SU-DHL-6 (cell line): ENCODE measurements at regions not wholly inside any gene's neighbourhood (a gene's known extent, or its start where the extent isn't known, plus 50 kb on each side); places are given as distances from the start of the nearest gene placed in this dataset.

Experiments
- H2AFZ ChIP-seq: fragments of 200-600 bp; sonication (generic); 2 replicates; pipeline ENCODE4 v1.6.1; 2014; ENCODE audit warnings: low read depth, mild to moderate bottlenecking, moderate library complexity, mixed read lengths, antibody characterized with exemption, low read length; ENCODE audit not compliant: severe bottlenecking
- H3F3A ChIP-seq: fragments of 200-600 bp; shearing (Covaris generic); 2 replicates; pipeline ENCODE4 v1.6.0; 2016; ENCODE audit warnings: antibody characterized with exemption, mild to moderate bottlenecking; ENCODE audit not compliant: insufficient read depth
- H3K27ac ChIP-seq: fragments of 200-600 bp; sonication (generic); 2 replicates; pipeline ENCODE4 v1.5.1; 2016; ENCODE audit warnings: low read depth, mild to moderate bottlenecking, low read length, moderate library complexity, mixed read lengths
- H3K27me3 ChIP-seq: fragments of 200-600 bp; sonication (generic), shearing (Covaris generic); 2 replicates; pipeline ENCODE4 v1.6.0; 2014; ENCODE audit warnings: mild to moderate bottlenecking, low read length
- H3K36me3 ChIP-seq: fragments of 200-600 bp; sonication (generic); 2 replicates; pipeline ENCODE4 v1.6.1; 2014; ENCODE audit warnings: mild to moderate bottlenecking, low read length, mixed read lengths
- H3K4me2 ChIP-seq: fragments of 300-600, 200-600 bp; shearing (Covaris generic), sonication (generic); 2 replicates; pipeline ENCODE4 v1.6.0; 2014; ENCODE audit warnings: low read length, low read depth, mild to moderate bottlenecking; ENCODE audit not compliant: poor library complexity, severe bottlenecking
- H3K4me3 ChIP-seq: fragments of 200-600 bp; sonication (generic); 2 replicates; pipeline ENCODE4 v1.5.1; 2014; ENCODE audit warnings: antibody characterized with exemption, low read length, mild to moderate bottlenecking, mixed read lengths; ENCODE audit not compliant: insufficient read depth, poor library complexity, severe bottlenecking
- H3K79me2 ChIP-seq: fragments of 200-600 bp; sonication (generic); 2 replicates; pipeline ENCODE4 v1.6.1; 2014; ENCODE audit warnings: mild to moderate bottlenecking, low read length, moderate library complexity; ENCODE audit not compliant: insufficient read depth
- H3K9ac ChIP-seq: fragments of 200-600 bp; sonication (generic); 2 replicates; pipeline ENCODE4 v1.7.0; 2014; ENCODE audit warnings: mild to moderate bottlenecking, low read length
- H3K9me2 ChIP-seq: fragments of 200-600 bp; sonication (generic); replicated peaks from 2 replicates; pipeline ENCODE4 v1.6.1; 2014; ENCODE audit warnings: low read length; ENCODE audit not compliant: insufficient read depth
- H3K9me3 ChIP-seq: fragments of 200-600 bp; sonication (generic); 2 replicates; pipeline ENCODE4 v1.6.1; 2014; ENCODE audit warnings: low read length, mixed read lengths; ENCODE audit not compliant: insufficient read depth
- H4K20me1 ChIP-seq: fragments of 200-600 bp; sonication (generic); 2 replicates; pipeline ENCODE4 v1.6.1; 2014; ENCODE audit warnings: low read depth, mild to moderate bottlenecking, antibody characterized with exemption, low read length, moderate library complexity, mixed read lengths
- CTCF ChIP-seq: fragments of 200-600 bp; sonication (generic); IDR thresholded peaks from one replicate; pipeline ENCODE4 v1.5.1; 2017; ENCODE audit warnings: antibody characterized with exemption, mild to moderate bottlenecking, low read length, moderate library complexity; ENCODE audit not compliant: insufficient read depth, poor library complexity, severe bottlenecking
- EZH2phosphoT487 ChIP-seq: fragments of 200-600 bp; sonication (generic), shearing (Covaris generic); conservative IDR thresholded peaks from 2 replicates; pipeline ENCODE4 v1.6.1; 2018; ENCODE audit warnings: mild to moderate bottlenecking, antibody characterized with exemption, low read length, moderate library complexity, mixed read lengths

- Histone ChIP-seq H3K36me3 (no peaks in the 10 kb centered on the region), H3F3A (no peaks in the 10 kb centered on the region), H3K9me2 (no peaks in the 10 kb centered on the region), H2AFZ (no peak overlapping the region), H3K4me2 (no peak overlapping the region), H3K4me3 (no peak overlapping the region), H4K20me1 (no peaks in the 10 kb centered on the region), H3K27ac (no peak overlapping the region), H3K27me3 (no peaks in the 10 kb centered on the region), H3K9me3 (no peaks in the 10 kb centered on the region), H3K79me2 (no peaks in the 10 kb centered on the region), H3K9ac (no peak overlapping the region)
- TF ChIP-seq EZH2phosphoT487 (no peak), CTCF (no peak)
Observed at GRCh38 chr7:130844811-130845580, 111.0 kb upstream of the KLF14 start.

GRCh38 chr7:130845581-130846085 lies 111.6 kb upstream of the KLF14 start:
- Histone ChIP-seq H4K20me1 (no peaks in the 10 kb centered on the region), H3K27me3 (no peaks in the 10 kb centered on the region), H3K79me2 (no peaks in the 10 kb centered on the region), H3K27ac (no peak overlapping the region), H3K36me3 (no peaks in the 10 kb centered on the region), H3K4me2 (no peak overlapping the region), H2AFZ (no peak overlapping the region), H3K9me2 (no peaks in the 10 kb centered on the region), H3K9ac (no peak overlapping the region), H3K4me3 (no peak overlapping the region), H3F3A (no peaks in the 10 kb centered on the region), H3K9me3 (no peaks in the 10 kb centered on the region)
- no peak for TF ChIP-seq CTCF

GRCh38 chr7:130849604-130850003 lies 115.6 kb upstream of the KLF14 start:
- H2AFZ ChIP-seq, result no peak overlapping the region
- H3K9me2 ChIP-seq, result no peaks in the 10 kb centered on the region
- no peak overlapping the region for H3K4me3 ChIP-seq
- no peaks in the 10 kb centered on the region for H3K36me3 ChIP-seq
- no peaks in the 10 kb centered on the region for H3K79me2 ChIP-seq
- TF ChIP-seq CTCF (no peak), EZH2phosphoT487 (no peak)
- H3K27me3 ChIP-seq, result no peaks in the 10 kb centered on the region
- no peak overlapping the region for H3K9ac ChIP-seq
- no peaks in the 10 kb centered on the region for H4K20me1 ChIP-seq
- no peaks in the 10 kb centered on the region for H3F3A ChIP-seq
- H3K4me2 ChIP-seq, result no peak overlapping the region
- no peak overlapping the region for H3K27ac ChIP-seq
- H3K9me3 ChIP-seq, result no peaks in the 10 kb centered on the region
